OCI-LY1 (cell line): ENCODE measurements at regions not wholly inside any gene's neighbourhood (a gene's known extent, or its start where the extent isn't known, plus 50 kb on each side); places are given as distances from the start of the nearest gene placed in this dataset.

ENCODE experiments used
- CTCF ChIP-seq: fragments of 200-600 bp; sonication (generic), shearing (Covaris generic); IDR thresholded peaks from 2 replicates; pipeline ENCODE4 v1.5.1; 2017; ENCODE audit warnings: mild to moderate bottlenecking, antibody characterized with exemption, low read length, moderate library complexity, mixed read lengths
- EZH2 ChIP-seq: fragments of 200-600 bp; sonication (generic), shearing (Covaris generic); IDR thresholded peaks from 2 replicates; pipeline ENCODE4 v1.8.0; 2017; ENCODE audit warnings: borderline replicate concordance, mixed run types, mild to moderate bottlenecking, antibody characterized with exemption, low read length, moderate library complexity, mixed read lengths

GRCh38 chr17:6297960-6298359 lies 137.0 kb downstream of the AIPL1 start:
- TF ChIP-seq CTCF (no peak), EZH2 (no peak)
